Esophagus squamous epithelium (tissue), 4 donors: ENCODE measurements at regions not wholly inside any gene's neighbourhood (a gene's known extent, or its start where the extent isn't known, plus 50 kb on each side); places are given as distances from the start of the nearest gene placed in this dataset.
"Not testable (repeated sequence)": the region's sequence is repeated elsewhere in the genome, so short reads cannot be mapped to it uniquely, and the experiment has no call there.

Experiments
- POLR2A ChIP-seq, 4 donors: fragments of 450-650 bp; IDR thresholded peaks; one replicate each; pipeline ENCODE4 v1.6.1; 2017; ENCODE audit warnings: antibody characterized with exemption in 4 of 4, mild to moderate bottlenecking in 4 of 4, moderate library complexity in 3 of 4
- TF ChIP-seq, protein P1 (sequence below), 6 experiments: fragments of 450-650 bp in 4 of 6; fragments of 200-600 bp in 2 of 6; sonication (generic) in 2 of 6; IDR thresholded peaks; one replicate each; pipeline ENCODE4 v1.5.1; 2016 to 2019; ENCODE audit warnings: antibody characterized with exemption in 6 of 6, mild to moderate bottlenecking in 4 of 6, moderate library complexity in 4 of 6

DNA sequence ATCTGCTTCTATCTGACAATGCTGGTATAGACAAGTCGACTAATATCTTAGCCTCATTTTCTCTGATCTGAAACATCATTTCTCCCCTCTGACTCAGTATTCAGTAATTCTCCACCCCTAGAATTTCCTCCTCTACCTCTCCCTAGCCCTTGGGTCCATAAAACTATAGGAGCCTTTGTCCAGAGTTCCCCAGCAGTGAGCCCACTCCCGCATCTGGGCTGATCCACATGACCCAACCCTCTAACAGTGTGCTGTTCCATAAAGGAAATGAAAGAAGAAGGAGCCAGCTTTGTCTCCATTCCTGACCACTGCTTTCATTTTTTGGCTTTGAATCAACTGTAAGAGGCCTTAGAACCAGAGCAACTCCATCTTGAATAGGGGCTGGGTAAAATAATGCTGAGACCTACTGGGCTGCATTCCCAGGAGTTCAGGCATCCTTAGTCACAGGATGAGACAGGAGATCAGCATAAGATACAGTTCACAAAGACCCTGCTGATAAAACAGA lies 222.7 kb upstream of the CDH8 start:
- TF ChIP-seq POLR2A (IDR thresholded peaks at IDR 0.05), result not testable (repeated sequence)
- TF ChIP-seq, protein P1, sequence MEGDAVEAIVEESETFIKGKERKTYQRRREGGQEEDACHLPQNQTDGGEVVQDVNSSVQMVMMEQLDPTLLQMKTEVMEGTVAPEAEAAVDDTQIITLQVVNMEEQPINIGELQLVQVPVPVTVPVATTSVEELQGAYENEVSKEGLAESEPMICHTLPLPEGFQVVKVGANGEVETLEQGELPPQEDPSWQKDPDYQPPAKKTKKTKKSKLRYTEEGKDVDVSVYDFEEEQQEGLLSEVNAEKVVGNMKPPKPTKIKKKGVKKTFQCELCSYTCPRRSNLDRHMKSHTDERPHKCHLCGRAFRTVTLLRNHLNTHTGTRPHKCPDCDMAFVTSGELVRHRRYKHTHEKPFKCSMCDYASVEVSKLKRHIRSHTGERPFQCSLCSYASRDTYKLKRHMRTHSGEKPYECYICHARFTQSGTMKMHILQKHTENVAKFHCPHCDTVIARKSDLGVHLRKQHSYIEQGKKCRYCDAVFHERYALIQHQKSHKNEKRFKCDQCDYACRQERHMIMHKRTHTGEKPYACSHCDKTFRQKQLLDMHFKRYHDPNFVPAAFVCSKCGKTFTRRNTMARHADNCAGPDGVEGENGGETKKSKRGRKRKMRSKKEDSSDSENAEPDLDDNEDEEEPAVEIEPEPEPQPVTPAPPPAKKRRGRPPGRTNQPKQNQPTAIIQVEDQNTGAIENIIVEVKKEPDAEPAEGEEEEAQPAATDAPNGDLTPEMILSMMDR (IDR thresholded peaks at IDR 0.05), result not testable (repeated sequence)
